ENCODE measurements at regions not wholly inside any gene's neighbourhood (a gene's known extent, or its start where the extent isn't known, plus 50 kb on each side); places are given as distances from the start of the nearest gene placed in this dataset.

DNA sequence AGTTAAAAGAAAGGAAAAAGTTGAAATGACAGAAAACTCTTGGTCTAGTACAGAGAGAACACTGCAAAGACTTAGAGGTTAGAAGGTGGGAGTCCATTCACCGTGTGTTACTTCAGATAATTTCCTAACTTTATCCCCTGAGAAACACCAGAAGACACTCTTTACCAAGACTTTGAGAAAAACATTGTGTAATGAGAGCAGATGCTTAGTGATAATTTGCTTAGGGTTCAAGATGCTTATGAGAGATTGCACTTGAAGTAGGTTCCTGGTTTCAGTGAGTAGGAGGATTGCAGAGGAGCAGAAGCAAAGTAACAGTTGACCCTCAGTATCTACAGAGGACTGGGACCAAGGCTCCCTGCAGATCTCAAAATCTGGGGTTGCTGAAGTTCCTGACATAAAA is 594.1 kb downstream of the NR2F2 start:
- DNase-seq (no peak), ATAC-seq (ENCODE audit: insufficient read depth, low read depth) (no peak)
- H3K9ac ChIP-seq (ENCODE audit: low read depth, low read length) = no peak overlapping the region
- TF ChIP-seq, protein P1, sequence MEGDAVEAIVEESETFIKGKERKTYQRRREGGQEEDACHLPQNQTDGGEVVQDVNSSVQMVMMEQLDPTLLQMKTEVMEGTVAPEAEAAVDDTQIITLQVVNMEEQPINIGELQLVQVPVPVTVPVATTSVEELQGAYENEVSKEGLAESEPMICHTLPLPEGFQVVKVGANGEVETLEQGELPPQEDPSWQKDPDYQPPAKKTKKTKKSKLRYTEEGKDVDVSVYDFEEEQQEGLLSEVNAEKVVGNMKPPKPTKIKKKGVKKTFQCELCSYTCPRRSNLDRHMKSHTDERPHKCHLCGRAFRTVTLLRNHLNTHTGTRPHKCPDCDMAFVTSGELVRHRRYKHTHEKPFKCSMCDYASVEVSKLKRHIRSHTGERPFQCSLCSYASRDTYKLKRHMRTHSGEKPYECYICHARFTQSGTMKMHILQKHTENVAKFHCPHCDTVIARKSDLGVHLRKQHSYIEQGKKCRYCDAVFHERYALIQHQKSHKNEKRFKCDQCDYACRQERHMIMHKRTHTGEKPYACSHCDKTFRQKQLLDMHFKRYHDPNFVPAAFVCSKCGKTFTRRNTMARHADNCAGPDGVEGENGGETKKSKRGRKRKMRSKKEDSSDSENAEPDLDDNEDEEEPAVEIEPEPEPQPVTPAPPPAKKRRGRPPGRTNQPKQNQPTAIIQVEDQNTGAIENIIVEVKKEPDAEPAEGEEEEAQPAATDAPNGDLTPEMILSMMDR (IDR thresholded peaks at IDR 0.05; ENCODE audit: borderline replicate concordance, extremely low read depth, low read length, poor library complexity, severe bottlenecking) = no peak
- no peak for TF ChIP-seq EZH2 (IDR thresholded peaks at IDR 0.05; ENCODE audit: borderline replicate concordance, low read depth, low read length, severe bottlenecking)
- no peaks in the 10 kb centered on the region for H3K9me3 ChIP-seq (ENCODE audit: insufficient read depth, low read length, severe bottlenecking)
- H4K20me1 ChIP-seq (ENCODE audit: insufficient read depth, low read length) = no peaks in the 10 kb centered on the region
- no peak overlapping the region for H3K27ac ChIP-seq (ENCODE audit: low read length)
- no peaks in the 10 kb centered on the region for H3K4me1 ChIP-seq (ENCODE audit: insufficient read depth, low read length)
- no peaks in the 10 kb centered on the region for H3K79me2 ChIP-seq (ENCODE audit: insufficient read depth, low read length)
- H2AFZ ChIP-seq (ENCODE audit: low read depth, low read length) = no peak overlapping the region
- H3K36me3 ChIP-seq (ENCODE audit: insufficient read depth, low read length) = no peaks in the 10 kb centered on the region
- H3K4me2 ChIP-seq (ENCODE audit: insufficient read depth, low read length) = no peak overlapping the region
- H3K27me3 ChIP-seq (ENCODE audit: insufficient read depth, low read length, poor library complexity) = no peaks in the 10 kb centered on the region
- no peak overlapping the region for H3K4me3 ChIP-seq (ENCODE audit: low read depth in 1 of 2, low read length in 2 of 2)

DNA sequence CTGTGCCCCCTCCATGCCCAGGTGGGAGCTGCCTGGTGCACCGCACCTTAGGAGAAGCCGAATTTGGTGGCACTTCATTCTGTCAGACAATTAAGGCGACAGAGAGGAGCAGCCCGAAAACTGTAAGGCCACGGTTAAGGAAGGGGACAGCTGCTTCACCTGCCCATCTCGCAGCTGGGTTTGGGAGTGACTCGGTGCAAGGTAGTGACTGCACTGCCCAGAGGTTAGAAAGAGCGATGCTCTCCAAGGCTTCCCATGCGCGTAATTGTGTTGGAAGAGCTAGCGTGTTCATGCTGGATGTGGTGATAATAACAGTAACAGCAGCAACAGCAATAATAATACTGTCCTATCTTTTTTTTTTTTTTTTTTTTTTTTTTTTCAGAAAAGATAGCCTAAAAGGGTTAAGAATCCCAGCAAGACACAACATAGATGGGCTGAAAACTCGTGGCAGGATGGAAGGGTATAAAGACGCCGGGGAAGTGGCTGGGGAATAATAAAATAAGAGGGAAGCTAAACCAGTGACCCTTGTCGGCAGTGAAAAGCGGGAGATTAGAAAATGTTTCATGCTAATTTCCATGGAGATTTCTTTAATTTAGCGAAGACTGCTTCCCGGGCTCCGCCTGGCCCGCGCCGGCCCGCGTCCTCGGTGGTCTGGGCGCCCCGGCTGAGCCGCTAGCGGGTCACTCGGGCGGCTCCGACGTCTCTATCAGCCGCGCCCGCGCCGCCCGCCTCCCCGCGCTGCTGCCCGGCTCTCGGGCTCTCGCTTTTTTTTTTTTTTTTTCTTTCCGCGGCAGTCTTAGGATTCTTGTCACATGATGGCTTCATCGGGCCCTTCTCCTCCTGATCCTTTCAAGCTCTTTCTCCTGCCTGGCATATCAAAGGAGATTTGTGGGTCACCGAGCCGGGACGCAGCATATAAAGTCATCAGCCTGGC is 617.1 kb downstream of the NR2F2 start:
- Histone ChIP-seq H2AFZ (ENCODE audit: low read depth, low read length) (no peak overlapping the region), H3K9me3 (ENCODE audit: insufficient read depth, low read length, severe bottlenecking) (no peaks in the 10 kb centered on the region), H3K4me2 (ENCODE audit: insufficient read depth, low read length) (no peak overlapping the region), H3K79me2 (ENCODE audit: insufficient read depth, low read length) (no peaks in the 10 kb centered on the region), H3K36me3 (ENCODE audit: insufficient read depth, low read length) (no peaks in the 10 kb centered on the region), H3K4me3 (ENCODE audit: low read depth in 1 of 2, low read length in 2 of 2) (no peak overlapping the region), H3K27ac (ENCODE audit: low read length) (no peak overlapping the region), H3K9ac (ENCODE audit: low read depth, low read length) (no peak overlapping the region), H3K27me3 (ENCODE audit: insufficient read depth, low read length, poor library complexity) (peaks cover 3% of the 10 kb centered on the region), H4K20me1 (ENCODE audit: insufficient read depth, low read length) (no peaks in the 10 kb centered on the region), H3K4me1 (ENCODE audit: insufficient read depth, low read length) (no peaks in the 10 kb centered on the region)
- no peak for ATAC-seq (ENCODE audit: insufficient read depth, low read depth)
- DNase-seq = no peak
- no peak for TF ChIP-seq EZH2 (IDR thresholded peaks at IDR 0.05; ENCODE audit: borderline replicate concordance, low read depth, low read length, severe bottlenecking)
- TF ChIP-seq, protein P1 (IDR thresholded peaks at IDR 0.05; ENCODE audit: borderline replicate concordance, extremely low read depth, low read length, poor library complexity, severe bottlenecking) = no peak

DNA sequence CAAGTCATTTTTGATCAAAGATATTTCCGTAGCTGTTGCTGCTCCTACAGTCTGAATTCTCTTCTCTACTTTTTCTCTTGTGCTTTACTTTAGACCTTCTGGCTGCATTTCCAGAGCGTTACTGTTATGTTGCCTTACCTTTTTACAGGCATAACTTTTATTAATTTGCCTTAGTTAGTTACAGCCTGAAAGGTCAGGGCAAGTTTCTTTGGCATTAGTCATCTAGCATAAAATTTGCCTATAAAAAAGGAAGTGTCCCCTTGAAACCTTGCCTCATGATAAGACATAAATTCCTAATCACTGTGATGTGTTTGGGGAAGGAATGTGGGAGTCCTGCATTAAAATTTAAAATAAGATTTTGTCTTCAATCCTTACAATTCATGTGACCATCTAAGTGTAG is 618.5 kb downstream of the NR2F2 start:
- no peak for TF ChIP-seq EZH2 (IDR thresholded peaks at IDR 0.05; ENCODE audit: borderline replicate concordance, low read depth, low read length, severe bottlenecking)
- TF ChIP-seq, protein P1 (IDR thresholded peaks at IDR 0.05; ENCODE audit: borderline replicate concordance, extremely low read depth, low read length, poor library complexity, severe bottlenecking) = no peak
- Histone ChIP-seq H3K9me3 (ENCODE audit: insufficient read depth, low read length, severe bottlenecking) (no peaks in the 10 kb centered on the region), H3K27ac (ENCODE audit: low read length) (no peak overlapping the region), H3K27me3 (ENCODE audit: insufficient read depth, low read length, poor library complexity) (peaks cover 3% of the 10 kb centered on the region), H3K79me2 (ENCODE audit: insufficient read depth, low read length) (no peaks in the 10 kb centered on the region), H3K9ac (ENCODE audit: low read depth, low read length) (no peak overlapping the region), H3K4me1 (ENCODE audit: insufficient read depth, low read length) (no peaks in the 10 kb centered on the region), H3K4me3 (ENCODE audit: low read depth in 1 of 2, low read length in 2 of 2) (no peak overlapping the region), H3K4me2 (ENCODE audit: insufficient read depth, low read length) (no peak overlapping the region), H2AFZ (ENCODE audit: low read depth, low read length) (no peak overlapping the region), H3K36me3 (ENCODE audit: insufficient read depth, low read length) (no peaks in the 10 kb centered on the region), H4K20me1 (ENCODE audit: insufficient read depth, low read length) (no peaks in the 10 kb centered on the region)
- no peak for DNase-seq
- no peak for ATAC-seq (ENCODE audit: insufficient read depth, low read depth)
